HG03460 (cell line): ENCODE measurements at regions not wholly inside any gene's neighbourhood (a gene's known extent, or its start where the extent isn't known, plus 50 kb on each side); places are given as distances from the start of the nearest gene placed in this dataset.

Experiments
- ATAC-seq: cut with Tn5 transposase; IDR thresholded peaks from one replicate; pipeline ENCODE4 v1.9.1; 2021; ENCODE audit not compliant: unreplicated experiment

GRCh38 chr3:70393881-70394612, 81.6 kb upstream of the MDFIC2 start:
- no peak for ATAC-seq

DNA sequence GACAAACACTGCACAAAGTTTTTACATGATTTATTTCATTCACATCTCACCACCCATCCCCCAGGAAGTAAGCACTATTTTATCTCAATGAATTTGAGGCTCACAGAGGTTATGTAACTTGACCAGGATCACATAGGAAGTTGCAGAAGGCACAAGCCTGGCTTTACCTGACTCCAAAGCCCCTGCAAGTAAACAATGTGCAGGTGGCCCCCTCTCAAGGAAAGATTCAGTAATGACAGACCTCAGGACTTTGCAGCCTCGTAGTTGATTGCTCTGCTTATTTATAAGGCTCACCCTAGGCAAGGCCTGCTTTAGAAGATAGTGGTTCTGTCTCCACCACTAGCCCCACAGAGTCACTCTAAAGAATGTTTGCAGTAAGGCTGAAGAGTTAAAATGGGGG, 79.8 kb upstream of the MDFIC2 start:
- ATAC-seq, result no peak

GRCh38 chr3:70387889-70388288, 75.5 kb upstream of the MDFIC2 start:
- ATAC-seq, result no peak

DNA sequence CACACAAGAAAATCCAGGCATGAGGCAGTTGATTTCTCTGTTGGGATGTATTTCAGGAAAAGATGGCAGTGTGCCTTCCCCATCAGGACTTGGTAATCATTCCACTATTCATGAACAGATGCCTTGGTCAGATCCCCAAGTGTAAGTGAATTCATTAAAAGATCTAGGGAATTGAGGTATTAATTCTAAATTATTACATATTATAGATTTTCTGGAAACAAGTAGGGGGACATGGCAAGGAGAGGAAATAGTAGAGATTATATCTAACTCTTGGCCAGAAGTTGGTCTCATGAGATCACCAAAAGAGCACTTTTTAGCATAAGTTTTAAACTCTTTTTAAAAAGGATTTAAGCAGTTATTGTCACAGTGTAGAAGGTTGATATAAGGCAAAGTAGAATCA, 74.4 kb upstream of the MDFIC2 start:
- no peak for ATAC-seq

- no peak for ATAC-seq
These were observed 73.6 kb upstream of the MDFIC2 start for GRCh38 chr3:70386043-70386442.

DNA sequence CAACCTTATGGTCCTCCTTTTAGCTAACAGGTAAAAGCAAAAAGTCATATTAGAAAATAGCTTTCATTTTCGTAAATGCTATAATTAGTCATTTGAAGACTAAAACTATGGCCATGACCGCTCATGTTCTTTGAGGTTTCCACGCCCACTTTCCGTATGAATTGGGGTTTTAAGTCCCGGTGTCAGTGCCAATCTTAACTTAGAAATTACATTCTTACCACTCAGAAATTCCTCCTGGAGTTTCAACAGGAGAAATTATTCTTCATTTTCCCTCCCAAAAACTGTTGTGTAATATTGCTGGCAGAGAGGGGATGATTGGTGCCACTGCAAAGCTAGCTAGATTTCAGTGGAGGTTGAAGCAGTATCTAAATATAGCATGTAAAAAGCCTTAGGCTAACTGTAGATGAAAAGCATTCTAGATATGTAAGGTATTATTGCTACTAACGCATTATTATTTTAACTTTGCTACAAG, 71.0 kb upstream of the MDFIC2 start:
- ATAC-seq, result peak; percentile 95

DNA sequence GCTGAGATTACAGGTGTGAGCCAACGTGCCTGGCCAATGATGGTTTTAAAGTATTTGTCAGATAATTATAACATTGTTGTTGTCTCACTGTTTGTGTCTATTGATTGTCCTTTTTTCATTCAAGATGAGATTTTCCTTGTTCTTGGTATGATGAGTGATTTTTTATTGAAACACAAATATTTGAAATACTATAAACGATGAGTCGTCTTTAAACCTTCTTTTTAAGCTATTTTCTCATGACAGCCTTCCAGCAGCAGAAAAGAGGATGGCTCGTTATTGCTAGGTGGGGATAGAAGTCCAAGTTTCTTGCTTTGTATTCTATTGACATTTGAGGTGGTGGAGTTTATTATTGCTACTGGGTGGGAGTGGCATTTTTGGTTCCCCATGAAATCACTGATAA, 61.7 kb upstream of the MDFIC2 start:
- no peak for ATAC-seq
